Gastroesophageal sphincter (tissue), 3 donors: ENCODE measurements at regions not wholly inside any gene's neighbourhood (a gene's known extent, or its start where the extent isn't known, plus 50 kb on each side); places are given as distances from the start of the nearest gene placed in this dataset.

ENCODE experiments used
- POLR2A ChIP-seq, 2 donors: fragments of 450-650 bp; IDR thresholded peaks; one replicate each; pipeline ENCODE4 v1.6.1; 2017; ENCODE audit warnings: antibody characterized with exemption in 2 of 2, mild to moderate bottlenecking in 2 of 2, moderate library complexity in 1 of 2
- POLR2AphosphoS5 ChIP-seq: sonication (generic); formaldehyde crosslinking; IDR thresholded peaks from one replicate; pipeline ENCODE4 v1.6.1; 2017; ENCODE audit warnings: antibody characterized with exemption
- TF ChIP-seq, protein P1 (sequence below), 4 experiments: fragments of 200-600 bp in 2 of 4; fragments of 450-650 bp in 2 of 4; sonication (generic) in 1 of 4; IDR thresholded peaks; one replicate each; pipeline ENCODE4 v1.5.1; 2017 to 2019; ENCODE audit warnings: antibody characterized with exemption in 4 of 4, mild to moderate bottlenecking in 2 of 4, moderate library complexity in 2 of 4

DNA sequence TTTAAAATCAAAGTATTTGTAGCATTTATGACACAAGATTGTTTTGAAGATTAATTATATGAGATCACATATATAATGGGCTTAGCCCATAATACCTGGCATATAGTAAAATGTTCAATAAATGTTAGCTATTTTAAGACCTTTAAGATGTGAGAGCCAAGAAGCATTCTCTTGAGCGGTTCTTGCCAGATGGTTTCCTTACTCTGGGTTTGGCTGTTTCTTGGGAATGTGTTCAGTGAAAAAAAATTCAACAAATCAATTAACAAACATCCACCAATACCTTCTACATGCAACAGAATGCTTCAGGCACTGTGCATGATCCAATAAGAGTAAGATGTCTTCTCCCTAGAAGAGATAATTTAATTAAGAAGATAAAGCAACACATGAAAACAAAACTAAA lies 230.4 kb downstream of the CMPK2 start:
- TF ChIP-seq POLR2A (IDR thresholded peaks at IDR 0.05) = no peak
- TF ChIP-seq, protein P1, sequence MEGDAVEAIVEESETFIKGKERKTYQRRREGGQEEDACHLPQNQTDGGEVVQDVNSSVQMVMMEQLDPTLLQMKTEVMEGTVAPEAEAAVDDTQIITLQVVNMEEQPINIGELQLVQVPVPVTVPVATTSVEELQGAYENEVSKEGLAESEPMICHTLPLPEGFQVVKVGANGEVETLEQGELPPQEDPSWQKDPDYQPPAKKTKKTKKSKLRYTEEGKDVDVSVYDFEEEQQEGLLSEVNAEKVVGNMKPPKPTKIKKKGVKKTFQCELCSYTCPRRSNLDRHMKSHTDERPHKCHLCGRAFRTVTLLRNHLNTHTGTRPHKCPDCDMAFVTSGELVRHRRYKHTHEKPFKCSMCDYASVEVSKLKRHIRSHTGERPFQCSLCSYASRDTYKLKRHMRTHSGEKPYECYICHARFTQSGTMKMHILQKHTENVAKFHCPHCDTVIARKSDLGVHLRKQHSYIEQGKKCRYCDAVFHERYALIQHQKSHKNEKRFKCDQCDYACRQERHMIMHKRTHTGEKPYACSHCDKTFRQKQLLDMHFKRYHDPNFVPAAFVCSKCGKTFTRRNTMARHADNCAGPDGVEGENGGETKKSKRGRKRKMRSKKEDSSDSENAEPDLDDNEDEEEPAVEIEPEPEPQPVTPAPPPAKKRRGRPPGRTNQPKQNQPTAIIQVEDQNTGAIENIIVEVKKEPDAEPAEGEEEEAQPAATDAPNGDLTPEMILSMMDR (IDR thresholded peaks at IDR 0.05) = no peak
- TF ChIP-seq POLR2AphosphoS5 = no peak
